C1 segment of cervical spinal cord (tissue), 14 donors: ENCODE measurements at regions not wholly inside any gene's neighbourhood (a gene's known extent, or its start where the extent isn't known, plus 50 kb on each side); places are given as distances from the start of the nearest gene placed in this dataset.

ENCODE experiments used
- DNase-seq, 14 donors: peaks; one replicate each; lab custom pipeline; 2025; lab: John Stamatoyannopoulos, UW

DNA sequence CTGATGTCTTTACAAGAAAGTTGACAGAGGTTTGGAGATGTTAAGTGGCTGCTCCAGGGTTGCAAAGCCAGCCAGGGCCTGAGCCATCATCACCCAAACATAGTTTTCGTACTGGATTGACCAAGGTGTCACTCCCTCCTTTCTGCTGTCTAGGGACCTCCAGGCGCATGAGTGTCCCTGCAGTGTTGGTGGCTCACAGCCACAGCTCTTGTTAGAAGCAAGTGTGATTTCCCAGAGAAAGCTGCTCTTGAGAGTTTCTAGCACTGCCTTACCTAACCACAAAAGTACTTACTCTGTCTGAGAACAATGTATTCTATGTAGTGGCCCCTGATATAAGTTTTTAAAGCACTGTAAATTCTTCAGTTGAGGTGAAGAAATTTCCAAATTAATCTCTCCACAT is 144.1 kb downstream of the SOX2 start:
- no peak for DNase-seq

DNA sequence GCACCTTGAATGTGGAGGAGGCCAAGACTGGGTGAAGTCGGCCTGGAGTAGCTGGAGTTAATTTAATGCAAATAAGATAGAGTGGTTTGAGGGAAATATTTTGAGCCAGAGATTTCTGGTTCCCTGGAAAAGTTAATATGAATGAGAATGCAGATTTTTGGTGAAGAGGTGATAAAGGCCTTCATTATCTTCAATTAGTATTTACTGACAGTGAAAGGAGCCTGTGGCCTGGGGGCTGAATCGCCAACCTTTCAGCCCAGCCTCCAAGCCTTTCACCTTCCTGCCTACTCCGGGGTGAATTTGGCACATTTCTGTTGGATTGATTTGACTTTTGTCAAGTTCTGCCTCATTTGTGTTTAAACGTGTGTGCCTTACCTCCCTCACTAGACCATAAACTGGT is 147.8 kb downstream of the SOX2 start:
- no peak for DNase-seq

DNA sequence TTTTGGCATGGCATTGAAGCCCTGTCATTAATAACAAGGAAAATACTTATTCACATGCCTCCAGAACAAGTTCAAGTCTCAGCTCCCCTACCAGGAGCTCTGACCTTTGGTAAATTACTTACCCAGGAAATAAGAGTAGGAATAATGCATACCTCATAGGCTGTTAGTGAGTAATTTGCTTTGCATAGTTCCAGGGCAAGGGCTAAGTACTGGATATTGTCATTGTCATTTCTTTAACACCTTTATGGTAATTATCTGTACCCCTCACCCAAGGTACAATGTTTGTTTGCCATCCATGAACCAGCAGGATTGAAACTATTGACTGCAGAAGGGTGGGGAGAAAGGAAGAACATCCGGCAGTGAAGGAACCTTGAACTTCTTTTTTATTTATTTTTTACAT is 148.5 kb downstream of the SOX2 start:
- no peak for DNase-seq

DNA sequence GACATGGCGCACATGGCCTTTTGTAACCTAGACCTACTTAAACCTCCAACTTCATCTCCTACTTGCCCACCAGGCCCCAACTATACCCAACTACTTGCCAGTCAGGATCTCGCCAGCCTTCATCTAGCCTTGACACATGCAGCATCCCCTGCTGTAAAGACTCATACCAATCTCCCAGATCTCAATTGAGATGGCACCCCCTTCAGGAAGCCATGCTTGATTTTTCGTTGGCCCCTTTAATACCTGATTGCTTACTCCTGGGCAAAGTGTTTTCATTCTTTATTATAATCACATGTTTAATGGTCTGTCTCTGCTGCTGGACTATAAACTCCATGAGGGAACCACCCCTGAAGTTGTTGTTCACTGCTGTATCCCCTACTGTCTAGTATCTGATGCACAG is 150.8 kb downstream of the SOX2 start:
- DNase-seq = no peak

DNA sequence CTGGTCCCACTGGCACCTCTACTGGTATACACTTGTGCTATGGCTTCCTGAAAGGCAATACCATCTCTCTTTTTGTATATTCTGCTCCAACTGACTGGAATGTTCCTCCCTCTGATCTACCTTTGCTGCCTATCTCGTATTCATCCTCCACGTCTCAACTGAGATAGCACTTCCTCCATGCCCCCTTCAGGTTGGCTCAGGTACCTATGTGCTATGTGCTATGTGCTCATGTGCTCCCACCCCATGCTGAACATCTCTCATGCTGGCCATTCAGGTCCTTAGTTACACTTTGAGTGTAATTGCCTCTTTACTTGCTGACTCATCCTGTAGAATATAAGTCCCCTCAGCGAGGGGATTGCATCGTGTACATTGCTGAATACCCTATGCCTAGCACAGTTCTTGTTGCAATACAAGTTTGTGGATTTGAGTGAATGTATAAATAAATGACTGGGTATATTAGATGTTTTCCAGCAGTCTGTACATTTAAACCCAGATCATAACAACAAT is 156.9 kb downstream of the SOX2 start:
- no peak for DNase-seq

DNA sequence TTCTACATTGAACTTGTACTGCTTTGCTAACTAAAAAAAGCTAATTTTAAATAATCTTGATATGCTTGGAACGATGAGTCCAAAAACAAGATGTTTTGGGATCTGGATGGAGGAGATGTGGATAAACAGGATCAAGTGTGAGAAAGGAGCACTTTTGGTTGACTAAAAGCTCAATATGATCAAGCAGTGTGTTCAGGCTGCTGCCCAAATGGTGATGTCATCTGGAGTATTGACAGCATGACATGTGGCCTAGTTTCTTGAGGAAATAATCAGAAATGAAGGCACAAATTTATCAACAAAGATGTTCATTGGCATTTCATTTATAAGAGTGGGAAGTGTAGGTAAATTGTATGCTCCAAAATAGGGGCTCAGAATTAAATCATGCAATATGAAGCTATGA is 161.2 kb downstream of the SOX2 start:
- DNase-seq = no peak

DNA sequence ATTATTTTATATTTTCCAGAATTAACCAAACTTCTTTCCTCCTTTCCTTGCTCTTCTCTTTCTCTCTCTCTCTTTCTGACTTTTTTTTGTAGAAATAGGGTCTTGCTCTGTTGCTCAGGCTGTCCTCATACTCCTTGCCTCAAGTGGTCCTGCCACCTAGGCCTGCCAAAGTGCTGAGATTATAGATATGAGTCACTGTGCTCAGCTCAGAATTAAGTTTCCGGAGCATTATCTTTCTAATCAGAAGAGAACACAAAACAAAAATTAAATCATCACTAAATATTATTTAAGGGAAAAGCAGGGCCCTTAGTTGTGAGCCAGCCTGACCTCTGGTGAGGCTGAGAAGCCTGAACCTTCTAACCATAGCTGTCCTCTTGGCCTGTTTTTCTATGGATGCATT is 168.2 kb downstream of the SOX2 start:
- DNase-seq = no peak

DNA sequence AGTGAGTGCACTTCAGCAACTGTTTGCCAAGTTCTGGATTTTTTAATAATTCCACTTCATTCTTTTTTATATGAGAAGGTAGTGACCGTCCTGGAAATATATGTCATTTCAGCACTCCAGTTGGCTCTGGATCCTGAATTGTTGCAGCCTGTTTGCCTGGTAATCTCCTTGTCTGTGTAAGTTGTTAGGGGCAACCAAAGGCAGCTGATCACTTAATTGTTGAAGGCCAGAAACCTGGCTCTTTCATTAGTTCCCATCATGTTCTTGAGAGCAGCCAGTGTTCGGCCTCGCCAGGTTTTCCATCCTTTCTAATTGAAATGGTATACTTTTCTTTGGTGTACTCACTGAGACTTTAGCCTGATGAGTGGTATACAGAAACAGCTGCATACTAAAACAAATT is 168.6 kb downstream of the SOX2 start:
- peak in 1 of 14 donors; percentile 10 for DNase-seq

DNA sequence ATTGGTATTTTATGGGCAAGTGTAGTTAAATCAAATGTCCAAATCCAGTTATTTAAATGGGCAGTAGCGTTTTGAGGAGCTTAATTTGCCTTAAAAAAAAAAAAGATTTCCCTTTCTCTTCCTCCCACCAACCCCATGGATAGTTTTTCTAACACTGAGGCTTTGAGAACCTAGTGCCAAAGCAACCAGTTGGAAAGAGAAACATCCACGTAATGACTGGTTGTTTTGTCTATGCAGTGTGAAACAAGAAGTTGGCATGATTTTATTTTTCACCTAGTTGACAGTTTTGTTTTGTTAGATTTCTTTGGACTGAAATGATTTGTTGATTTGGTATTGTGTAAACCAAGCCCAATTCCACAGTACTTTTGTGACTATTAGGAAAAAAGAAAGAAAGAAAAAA is 170.0 kb downstream of the SOX2 start:
- DNase-seq = no peak

DNA sequence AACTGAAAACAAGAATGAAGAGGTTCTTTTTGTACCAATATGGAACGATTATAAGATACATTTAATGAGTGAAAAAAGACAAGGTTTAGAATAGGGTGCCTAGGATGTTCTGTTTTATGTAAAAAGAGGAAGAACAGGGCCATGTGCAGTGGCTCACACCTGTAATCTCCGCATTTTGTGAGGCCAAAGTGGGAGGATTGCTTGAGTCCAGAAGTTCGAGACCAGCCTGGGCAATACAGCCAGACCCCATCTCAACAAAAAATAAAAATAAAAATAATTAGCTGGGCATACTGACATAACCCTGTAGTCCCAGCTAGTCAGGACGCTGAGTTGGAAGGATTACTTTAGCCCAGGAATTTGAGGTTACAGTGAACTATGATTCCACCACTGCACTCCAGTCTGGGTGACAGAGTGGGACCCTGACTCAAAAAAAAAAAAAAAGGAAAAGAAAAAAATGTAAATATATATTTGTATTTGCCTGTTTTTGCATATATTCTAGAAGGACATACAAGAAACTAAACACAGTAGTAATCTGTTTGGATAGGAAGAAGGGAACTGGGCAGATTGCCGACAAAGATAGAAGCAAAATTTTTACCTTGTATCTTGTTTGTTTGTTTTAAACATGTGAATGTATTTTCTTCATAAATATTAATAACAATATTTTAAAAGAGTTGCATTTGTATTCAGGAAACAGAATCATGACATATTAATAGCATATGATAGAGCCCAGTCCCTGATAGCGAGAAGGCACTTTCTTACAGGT is 174.3 kb downstream of the SOX2 start:
- DNase-seq = no peak

DNA sequence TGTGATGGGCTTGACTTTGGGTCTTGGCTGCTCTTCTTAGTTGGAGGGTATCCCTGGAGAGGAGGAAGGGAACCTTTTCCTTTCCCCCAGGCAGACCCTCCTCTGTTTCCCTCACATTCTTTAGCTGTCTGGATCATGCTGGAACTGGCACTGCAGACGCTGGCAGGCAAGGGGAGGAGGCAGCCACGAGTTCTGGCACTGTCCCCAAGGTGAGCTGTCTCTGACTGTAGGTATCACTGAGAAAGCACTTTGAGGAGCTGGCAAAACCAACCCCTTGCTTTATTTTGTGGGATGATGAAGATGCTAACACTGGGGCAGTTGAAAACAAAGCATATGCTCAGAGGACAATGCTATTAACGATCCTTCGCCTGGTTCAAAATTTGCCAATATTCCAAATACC is 175.0 kb downstream of the SOX2 start:
- DNase-seq = no peak

DNA sequence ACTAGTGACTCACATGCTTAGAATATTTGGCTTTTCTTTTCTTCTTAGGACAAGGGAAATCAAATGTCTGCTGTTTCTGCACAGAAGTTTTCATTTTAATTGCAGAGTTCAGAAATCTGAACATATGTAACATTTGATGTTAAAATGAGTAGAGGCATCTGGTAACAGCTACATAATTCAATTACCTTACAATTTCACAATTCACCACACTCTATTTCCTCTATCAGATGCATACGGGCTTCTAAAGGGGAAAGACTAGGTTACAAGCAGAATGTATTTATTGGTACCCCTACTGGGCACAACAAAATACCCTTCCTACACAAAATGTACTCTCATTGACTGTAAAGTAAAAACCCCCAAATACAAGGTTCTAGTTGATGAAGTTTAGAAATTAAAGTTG is 176.0 kb downstream of the SOX2 start:
- no peak for DNase-seq

DNA sequence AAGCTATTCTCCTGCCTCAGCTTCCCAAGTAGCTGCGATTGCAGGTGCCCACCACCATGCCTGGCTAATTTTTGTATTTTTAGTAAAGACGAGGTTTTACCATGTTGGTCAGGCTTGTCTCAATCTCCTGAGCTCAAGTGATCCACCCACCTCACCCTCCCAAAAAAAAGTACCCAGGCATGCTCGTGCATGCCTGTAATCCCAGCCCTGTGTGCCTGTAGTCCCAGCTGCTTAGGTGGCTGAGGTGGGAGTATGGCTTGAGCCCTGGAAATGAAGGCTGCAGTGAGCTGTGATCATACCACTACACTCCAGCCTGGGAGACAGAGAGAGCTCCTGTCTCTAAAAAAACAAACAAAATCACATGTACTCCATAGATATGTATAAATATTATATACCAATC is 176.5 kb downstream of the SOX2 start:
- no peak for DNase-seq

DNA sequence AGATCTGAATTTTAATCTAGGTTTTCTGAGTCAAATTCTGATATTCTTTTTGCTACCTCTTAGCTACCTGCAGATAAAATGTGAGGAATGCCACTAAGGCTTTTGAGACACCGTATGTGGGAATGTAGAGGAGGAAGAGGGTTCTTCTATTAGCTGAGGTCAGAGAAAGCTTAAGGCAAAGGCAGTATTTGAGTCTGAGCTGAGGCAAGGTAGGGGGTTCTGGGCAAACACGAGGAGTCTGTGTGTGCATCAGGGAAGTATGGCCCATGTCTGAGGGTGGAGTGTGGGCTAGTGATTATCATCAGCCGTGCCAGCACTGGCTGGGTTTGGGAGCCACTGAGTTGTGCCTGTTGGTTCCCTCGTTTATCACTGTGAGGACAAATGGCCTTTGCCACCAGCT is 181.1 kb downstream of the SOX2 start:
- no peak for DNase-seq

DNA sequence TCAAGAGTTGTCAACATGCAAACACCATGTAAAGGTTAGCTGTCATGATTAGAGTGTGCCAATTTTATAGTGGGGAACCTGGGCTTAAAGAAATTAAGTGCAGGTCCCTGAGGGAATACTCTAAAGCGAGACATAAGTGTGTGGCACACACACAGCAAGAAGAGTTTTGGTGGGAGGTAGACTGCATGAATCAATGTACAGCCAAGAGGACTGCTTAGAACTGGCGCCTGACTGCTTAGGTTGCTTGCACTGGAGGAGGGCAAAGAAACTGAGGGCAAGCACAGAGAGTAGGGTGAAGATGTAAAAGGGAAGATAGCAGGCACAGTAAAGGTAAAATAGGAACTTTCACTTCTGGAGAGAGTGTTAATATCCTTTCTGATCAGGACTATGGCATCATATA is 184.9 kb downstream of the SOX2 start:
- no peak for DNase-seq

DNA sequence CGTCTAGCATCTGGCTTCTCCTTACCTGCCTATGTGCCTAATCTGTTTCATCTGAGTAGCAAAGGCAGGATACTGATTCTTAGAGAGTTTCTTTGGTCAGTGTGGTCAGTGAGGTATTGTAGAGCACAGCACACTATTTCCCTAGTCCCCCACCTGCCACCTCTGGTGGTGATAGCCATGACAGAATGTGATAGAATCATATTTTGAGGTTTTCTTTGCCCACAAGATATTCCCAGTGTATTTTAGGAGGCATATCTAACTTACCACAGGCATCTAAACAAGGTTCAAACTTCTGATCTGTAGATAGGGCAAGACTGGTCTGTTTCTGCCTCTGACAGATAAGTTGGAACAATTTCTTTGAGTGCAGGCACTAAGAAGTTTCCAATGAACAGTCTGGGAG is 188.0 kb downstream of the SOX2 start:
- DNase-seq = no peak

DNA sequence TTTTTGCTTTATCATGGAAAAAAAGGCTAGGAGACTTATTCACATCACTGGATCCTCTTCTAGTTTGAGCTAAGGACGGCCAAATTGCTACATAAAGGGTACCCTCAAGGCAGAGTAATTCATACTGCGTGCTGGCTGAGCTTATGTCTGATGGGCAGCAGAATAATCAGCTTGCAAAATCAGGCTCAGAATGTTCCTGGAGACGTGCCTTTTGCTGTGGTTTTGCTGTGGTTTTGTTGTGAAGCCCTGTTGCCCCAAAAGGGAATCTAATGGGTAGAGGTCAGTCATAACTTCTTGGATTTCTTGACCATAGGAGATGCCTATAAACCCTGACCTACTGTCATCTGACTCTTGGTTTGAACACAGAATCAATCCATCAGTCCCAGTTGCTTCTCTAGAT is 189.9 kb downstream of the SOX2 start:
- DNase-seq = no peak

DNA sequence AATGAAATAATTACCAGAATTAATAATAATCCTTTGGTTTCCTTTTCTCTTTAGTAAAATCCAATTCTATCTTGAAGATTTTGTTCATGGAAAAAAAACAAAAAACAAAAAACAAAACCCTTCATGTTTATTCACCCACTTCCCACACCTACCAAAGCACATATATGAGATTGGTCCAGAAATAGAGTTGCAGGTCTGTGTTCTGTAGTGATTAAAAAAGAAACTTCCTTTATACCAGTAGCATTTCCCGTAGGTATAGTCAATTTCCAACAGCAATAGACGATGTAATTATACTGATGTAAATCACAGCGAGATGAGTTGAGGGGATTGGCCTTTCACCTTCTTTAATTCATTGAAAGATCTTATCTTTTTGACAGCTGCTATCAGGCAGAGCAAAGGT is 194.6 kb downstream of the SOX2 start:
- no peak for DNase-seq

DNA sequence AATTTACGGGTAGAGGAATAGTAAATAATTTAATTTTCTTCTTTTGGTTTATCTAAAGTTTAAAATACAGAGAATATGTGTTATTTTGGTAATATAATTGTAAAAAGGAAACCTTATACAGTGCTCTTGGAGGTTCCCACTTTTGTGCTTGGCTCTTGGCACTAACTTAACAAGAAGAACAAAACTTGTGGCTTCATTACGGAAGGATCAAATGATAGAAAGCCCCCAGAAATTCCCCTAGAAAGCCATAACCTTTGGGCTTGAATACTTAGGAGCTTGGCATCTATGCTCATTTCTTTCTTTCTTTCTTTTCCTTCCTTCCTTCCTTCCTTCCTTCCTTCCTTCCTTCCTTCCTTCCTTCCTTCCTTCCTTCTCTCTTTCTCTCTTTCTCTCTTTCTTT is 197.5 kb downstream of the SOX2 start:
- no peak for DNase-seq

DNA sequence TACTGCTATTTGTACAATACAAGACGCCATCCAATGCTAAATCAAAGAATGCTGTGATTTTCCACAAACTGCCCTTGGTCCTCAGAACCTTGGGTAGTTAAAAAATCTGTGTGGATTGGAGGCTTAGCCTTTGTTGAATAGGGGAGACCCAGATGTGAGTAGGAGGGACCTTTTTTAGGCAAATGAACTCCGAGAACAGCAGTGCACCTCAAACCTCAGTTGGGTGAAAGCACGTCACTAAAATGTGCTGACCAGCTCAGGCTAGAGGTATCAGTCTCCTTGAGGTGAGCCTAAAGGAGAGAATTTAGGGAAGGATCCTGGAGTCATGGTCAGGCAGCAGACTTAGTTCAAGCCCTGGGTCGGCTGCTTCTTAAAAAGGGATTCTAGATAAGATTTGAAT is 200.7 kb downstream of the SOX2 start:
- DNase-seq = no peak

DNA sequence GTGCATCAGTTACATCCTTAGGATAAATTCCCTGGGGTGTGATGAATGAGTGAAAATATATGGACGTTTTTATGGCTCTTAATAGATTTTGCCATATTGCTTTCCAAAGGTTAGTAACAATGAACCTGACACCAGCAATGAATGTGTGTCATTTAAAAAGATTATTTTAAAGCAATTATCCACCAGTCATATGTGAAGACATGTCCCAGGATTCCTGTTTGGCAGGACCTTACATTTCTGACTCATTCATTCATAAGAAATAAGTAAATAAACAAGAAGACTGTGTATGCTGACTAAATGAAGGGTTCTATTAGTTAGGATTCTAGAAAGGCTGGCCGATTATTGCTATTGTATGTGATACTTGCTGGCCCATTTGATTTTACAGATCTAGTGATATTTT is 201.5 kb downstream of the SOX2 start:
- no peak for DNase-seq

DNA sequence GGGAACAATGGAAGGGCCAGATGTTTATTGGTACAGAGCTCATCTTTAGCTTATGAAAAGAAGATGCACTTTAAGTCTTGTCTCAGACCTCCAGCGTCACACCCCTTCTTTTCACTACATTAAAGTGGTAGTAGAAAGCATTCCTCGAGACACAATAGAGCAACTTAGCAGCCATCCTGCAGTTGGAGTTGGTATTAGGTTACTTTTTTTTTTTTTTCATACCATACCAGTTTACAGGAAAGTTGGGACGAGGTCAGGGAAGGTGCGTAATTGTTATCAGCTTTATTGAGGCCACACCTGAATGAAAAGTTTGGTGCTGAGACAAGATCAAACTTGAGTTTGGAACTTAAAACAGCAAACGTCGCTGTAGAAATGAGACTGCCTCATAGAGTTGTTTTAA is 203.8 kb downstream of the SOX2 start:
- DNase-seq = no peak

DNA sequence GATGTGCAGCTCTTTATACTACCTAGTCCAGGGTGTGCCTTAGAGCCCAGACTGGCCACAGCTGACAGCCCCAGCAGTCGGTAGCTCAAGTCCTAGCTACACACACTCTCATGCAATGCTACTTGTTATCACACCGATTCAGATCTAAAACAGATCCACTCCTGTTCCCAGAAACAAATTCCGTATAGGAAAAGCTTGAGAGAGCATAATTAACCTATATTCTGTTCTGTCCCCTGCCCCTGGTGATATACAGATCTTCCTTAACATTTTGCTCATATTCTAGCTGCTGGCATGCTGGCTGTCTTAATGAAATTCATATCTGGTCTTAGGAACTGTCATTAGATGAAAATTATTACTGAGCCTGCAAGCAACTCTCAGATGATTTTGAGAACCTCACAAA is 204.3 kb downstream of the SOX2 start:
- DNase-seq = no peak

DNA sequence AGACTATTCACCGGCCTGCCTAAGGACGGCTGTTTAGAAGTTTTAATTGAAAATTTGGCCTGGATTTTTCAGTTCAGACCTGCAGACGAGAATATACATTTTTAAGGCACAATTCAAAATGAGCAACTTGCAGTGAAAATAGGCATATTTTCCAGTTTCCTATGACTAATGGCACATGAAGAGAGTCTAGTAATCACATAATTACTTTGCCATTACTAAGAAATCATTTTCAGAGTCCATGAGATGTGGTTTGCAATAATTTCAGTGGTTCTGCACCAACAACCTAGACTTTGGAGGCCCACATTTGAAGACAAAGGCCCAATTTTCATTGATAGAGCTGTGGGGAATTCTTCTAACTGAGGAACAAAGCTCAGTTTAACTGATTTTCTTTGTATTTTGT is 205.3 kb downstream of the SOX2 start:
- DNase-seq = no peak
